ENCODE measurements at regions not wholly inside any gene's neighbourhood (a gene's known extent, or its start where the extent isn't known, plus 50 kb on each side); places are given as distances from the start of the nearest gene placed in this dataset.
"Not testable (repeated sequence)": the region's sequence is repeated elsewhere in the genome, so short reads cannot be mapped to it uniquely, and the experiment has no call there.

DNA sequence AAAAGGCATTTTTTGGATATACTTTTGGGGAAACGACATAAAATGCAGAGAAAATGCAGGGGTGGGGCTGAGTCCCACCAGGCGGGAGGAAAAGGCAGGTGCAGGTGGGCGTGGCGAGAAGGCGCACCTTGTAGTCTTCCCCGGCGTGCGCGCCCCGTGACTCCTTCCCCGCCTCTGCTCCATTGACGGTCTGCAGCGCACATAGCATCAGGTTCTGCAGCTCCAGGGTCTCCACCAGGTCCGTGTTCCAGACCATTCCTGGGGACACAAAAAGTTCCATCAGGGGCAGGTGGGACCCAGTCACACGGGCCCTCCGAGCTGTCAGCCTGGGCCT is 59.0 kb upstream of the TNK2 start:
- TF ChIP-seq CTCF (IDR thresholded peaks at IDR 0.05); TCF7L2 (IDR thresholded peaks at IDR 0.05; ENCODE audit: low read depth, low read length); REST (IDR thresholded peaks at IDR 0.05; ENCODE audit: insufficient read depth in 1 of 2, low read depth in 2 of 2, low read length in 1 of 2); POLR2AphosphoS5 (IDR thresholded peaks at IDR 0.05; ENCODE audit: low read depth, low read length); SIN3A (IDR thresholded peaks at IDR 0.05; ENCODE audit: borderline replicate concordance, insufficient read depth, low read depth, low read length): not testable (repeated sequence)

Measured in Panc1 (cell line).